ENCODE measurements at regions not wholly inside any gene's neighbourhood (a gene's known extent, or its start where the extent isn't known, plus 50 kb on each side); places are given as distances from the start of the nearest gene placed in this dataset.

- TF ChIP-seq, protein P1, sequence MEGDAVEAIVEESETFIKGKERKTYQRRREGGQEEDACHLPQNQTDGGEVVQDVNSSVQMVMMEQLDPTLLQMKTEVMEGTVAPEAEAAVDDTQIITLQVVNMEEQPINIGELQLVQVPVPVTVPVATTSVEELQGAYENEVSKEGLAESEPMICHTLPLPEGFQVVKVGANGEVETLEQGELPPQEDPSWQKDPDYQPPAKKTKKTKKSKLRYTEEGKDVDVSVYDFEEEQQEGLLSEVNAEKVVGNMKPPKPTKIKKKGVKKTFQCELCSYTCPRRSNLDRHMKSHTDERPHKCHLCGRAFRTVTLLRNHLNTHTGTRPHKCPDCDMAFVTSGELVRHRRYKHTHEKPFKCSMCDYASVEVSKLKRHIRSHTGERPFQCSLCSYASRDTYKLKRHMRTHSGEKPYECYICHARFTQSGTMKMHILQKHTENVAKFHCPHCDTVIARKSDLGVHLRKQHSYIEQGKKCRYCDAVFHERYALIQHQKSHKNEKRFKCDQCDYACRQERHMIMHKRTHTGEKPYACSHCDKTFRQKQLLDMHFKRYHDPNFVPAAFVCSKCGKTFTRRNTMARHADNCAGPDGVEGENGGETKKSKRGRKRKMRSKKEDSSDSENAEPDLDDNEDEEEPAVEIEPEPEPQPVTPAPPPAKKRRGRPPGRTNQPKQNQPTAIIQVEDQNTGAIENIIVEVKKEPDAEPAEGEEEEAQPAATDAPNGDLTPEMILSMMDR (IDR thresholded peaks at IDR 0.05), result no peak
- TF ChIP-seq POLR2A (IDR thresholded peaks at IDR 0.05), result no peak
- no peak for TF ChIP-seq EP300 (IDR thresholded peaks at IDR 0.05)
- intact Hi-C loops (cut with DNase I), result no loop called here
- H3K9me3 ChIP-seq, result no peaks in the 10 kb centered on the region
- H3K27me3 ChIP-seq, result no peaks in the 10 kb centered on the region
- DNase-seq, result no peak
- no peak overlapping the region for H3K27ac ChIP-seq
- 65 to 83% (median 80%) methylated on average over 11 of the region's 11 CpGs for WGBS, 3 donors
- no peaks in the 10 kb centered on the region for H3K36me3 ChIP-seq
- no peak overlapping the region for H3K4me3 ChIP-seq
- H3K4me1 ChIP-seq (ENCODE audit: insufficient read depth), result no peaks in the 10 kb centered on the region
Measured at GRCh38 chr22:48055827-48056226, 1293.4 kb downstream of the TBC1D22A start.

DNA sequence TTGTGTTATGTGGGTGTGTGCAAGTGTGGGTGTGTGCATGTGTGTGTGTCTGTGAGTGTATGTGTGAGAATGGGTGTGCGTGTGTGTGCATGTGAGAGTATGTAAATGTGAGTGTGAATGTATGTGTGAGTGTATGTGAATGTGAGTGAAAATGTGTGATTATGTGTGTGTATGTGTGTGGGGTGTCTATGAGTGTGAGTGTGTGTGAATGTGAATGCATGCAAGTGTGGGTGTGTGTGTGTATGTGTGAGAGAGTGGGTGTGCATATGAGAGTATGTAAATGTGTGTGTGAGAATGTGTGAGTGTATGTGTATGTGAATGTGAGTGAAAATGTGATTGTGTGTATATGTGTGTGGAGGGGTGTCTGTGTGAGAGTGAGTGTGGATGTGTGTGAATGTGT is 1292.7 kb downstream of the TBC1D22A start:
- no peaks in the 10 kb centered on the region for H3K27me3 ChIP-seq
- WGBS, 3 donors, result 92 to 95% (median 94%) methylated on average over 1 of the region's 1 CpG
- H3K27ac ChIP-seq, result no peak overlapping the region
- H3K36me3 ChIP-seq, result no peaks in the 10 kb centered on the region
- no peak for TF ChIP-seq EP300 (IDR thresholded peaks at IDR 0.05)
- TF ChIP-seq, protein P1 (IDR thresholded peaks at IDR 0.05), result no peak
- no peak for TF ChIP-seq POLR2A (IDR thresholded peaks at IDR 0.05)
- H3K4me3 ChIP-seq, result no peak overlapping the region
- DNase-seq, result no peak
- intact Hi-C loops (cut with DNase I), result no loop called here
- no peaks in the 10 kb centered on the region for H3K4me1 ChIP-seq (ENCODE audit: insufficient read depth)
- H3K9me3 ChIP-seq, result no peaks in the 10 kb centered on the region

- H3K9me3 ChIP-seq, result no peaks in the 10 kb centered on the region
- H3K27me3 ChIP-seq, result no peaks in the 10 kb centered on the region
- no peaks in the 10 kb centered on the region for H3K36me3 ChIP-seq
- WGBS, 3 donors, result 62 to 76% (median 73%) methylated on average over 14 of the region's 14 CpGs
- H3K4me3 ChIP-seq, result no peak overlapping the region
- no peak for DNase-seq
- TF ChIP-seq, protein P1 (IDR thresholded peaks at IDR 0.05), result no peak
- TF ChIP-seq POLR2A (IDR thresholded peaks at IDR 0.05), result no peak
- TF ChIP-seq EP300 (IDR thresholded peaks at IDR 0.05), result no peak
- intact Hi-C loops (cut with DNase I), result loop anchor here in 1 of 4 donors (5.0 kb wide), 1 partner anchor 52 kb away; no protein-coding TSS in a partner anchor
- H3K4me1 ChIP-seq (ENCODE audit: insufficient read depth), result no peaks in the 10 kb centered on the region
- no peak overlapping the region for H3K27ac ChIP-seq
Measured at GRCh38 chr22:48054596-48054995, 1292.1 kb downstream of the TBC1D22A start.

- Histone ChIP-seq H3K4me1 (ENCODE audit: insufficient read depth) (no peaks in the 10 kb centered on the region), H3K27ac (no peak overlapping the region), H3K9me3 (no peaks in the 10 kb centered on the region), H3K4me3 (no peak overlapping the region), H3K36me3 (no peaks in the 10 kb centered on the region), H3K27me3 (no peaks in the 10 kb centered on the region)
- 83 to 93% (median 89%) methylated on average over 8 of the region's 8 CpGs for WGBS, 3 donors
- intact Hi-C loops (cut with DNase I), result loop anchor here in 1 of 4 donors (5.0 kb wide), 1 partner anchor 52 kb away; no protein-coding TSS in a partner anchor
- DNase-seq, result no peak
- no peak for TF ChIP-seq EP300 (IDR thresholded peaks at IDR 0.05)
- no peak for TF ChIP-seq POLR2A (IDR thresholded peaks at IDR 0.05)
- TF ChIP-seq, protein P1 (IDR thresholded peaks at IDR 0.05), result no peak
Measured at GRCh38 chr22:48053973-48054372, 1291.5 kb downstream of the TBC1D22A start.
